GM06990 (cell line): ENCODE measurements at regions not wholly inside any gene's neighbourhood (a gene's known extent, or its start where the extent isn't known, plus 50 kb on each side); places are given as distances from the start of the nearest gene placed in this dataset.

Experiments used
- DNase-seq: peaks from one replicate; pipeline ENCODE4 v3.0.0-alpha.2; 2011; ENCODE audit not compliant: insufficient read length; ENCODE audit errors: extremely low read depth
- H3K27me3 ChIP-seq: replicated peaks from 2 replicates; pipeline ENCODE4 v1.6.0; 2011; ENCODE audit warnings: low read length; ENCODE audit not compliant: control insufficient read depth, insufficient read depth
- H3K36me3 ChIP-seq: 2 replicates; pipeline ENCODE4 v1.5.1; 2011; ENCODE audit warnings: low read length; ENCODE audit not compliant: control insufficient read depth, insufficient read depth
- H3K4me3 ChIP-seq: replicated peaks from 2 replicates; pipeline ENCODE4 v1.5.1; 2011; ENCODE audit warnings: low read depth, mild to moderate bottlenecking, control low read depth, low read length
- TF ChIP-seq, protein P1 (sequence below): IDR thresholded peaks from 2 replicates; pipeline ENCODE4 v1.5.1; 2011; ENCODE audit warnings: low read length, control low read depth, mild to moderate bottlenecking, inconsistent platforms; ENCODE audit not compliant: insufficient read depth, poor library complexity, severe bottlenecking

DNA sequence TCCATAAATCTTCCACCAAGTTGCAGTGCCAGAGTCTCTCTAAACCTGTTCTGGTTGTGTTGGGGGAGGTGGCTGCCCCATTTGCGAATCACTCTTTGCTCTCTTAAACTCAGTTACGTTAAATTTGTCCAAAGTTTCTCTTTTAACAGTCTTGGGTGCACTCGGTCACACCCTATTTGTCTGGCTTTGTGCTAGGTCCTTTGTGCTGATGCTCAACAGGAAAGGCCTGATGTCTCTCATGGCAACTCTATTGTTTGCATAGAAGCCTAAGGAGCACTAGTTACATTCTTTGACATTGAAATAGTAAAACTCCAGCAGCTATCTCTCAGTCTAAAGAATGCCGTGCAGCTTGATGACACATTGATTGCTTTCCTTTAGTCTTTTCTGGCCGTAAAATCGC is 105.1 kb downstream of the TRMT11 start:
- TF ChIP-seq, protein P1, sequence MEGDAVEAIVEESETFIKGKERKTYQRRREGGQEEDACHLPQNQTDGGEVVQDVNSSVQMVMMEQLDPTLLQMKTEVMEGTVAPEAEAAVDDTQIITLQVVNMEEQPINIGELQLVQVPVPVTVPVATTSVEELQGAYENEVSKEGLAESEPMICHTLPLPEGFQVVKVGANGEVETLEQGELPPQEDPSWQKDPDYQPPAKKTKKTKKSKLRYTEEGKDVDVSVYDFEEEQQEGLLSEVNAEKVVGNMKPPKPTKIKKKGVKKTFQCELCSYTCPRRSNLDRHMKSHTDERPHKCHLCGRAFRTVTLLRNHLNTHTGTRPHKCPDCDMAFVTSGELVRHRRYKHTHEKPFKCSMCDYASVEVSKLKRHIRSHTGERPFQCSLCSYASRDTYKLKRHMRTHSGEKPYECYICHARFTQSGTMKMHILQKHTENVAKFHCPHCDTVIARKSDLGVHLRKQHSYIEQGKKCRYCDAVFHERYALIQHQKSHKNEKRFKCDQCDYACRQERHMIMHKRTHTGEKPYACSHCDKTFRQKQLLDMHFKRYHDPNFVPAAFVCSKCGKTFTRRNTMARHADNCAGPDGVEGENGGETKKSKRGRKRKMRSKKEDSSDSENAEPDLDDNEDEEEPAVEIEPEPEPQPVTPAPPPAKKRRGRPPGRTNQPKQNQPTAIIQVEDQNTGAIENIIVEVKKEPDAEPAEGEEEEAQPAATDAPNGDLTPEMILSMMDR = no peak
- no peaks in the 10 kb centered on the region for H3K27me3 ChIP-seq
- no peak overlapping the region for H3K4me3 ChIP-seq
- H3K36me3 ChIP-seq = no peaks in the 10 kb centered on the region
- DNase-seq = no peak

- Histone ChIP-seq H3K36me3 (no peaks in the 10 kb centered on the region), H3K27me3 (no peaks in the 10 kb centered on the region), H3K4me3 (no peak overlapping the region)
- TF ChIP-seq, protein P1 = no peak
- DNase-seq = no peak
These were observed 106.8 kb downstream of the TRMT11 start for GRCh38 chr6:126093108-126093507.

- TF ChIP-seq, protein P1 = no peak
- Histone ChIP-seq H3K27me3 (no peaks in the 10 kb centered on the region), H3K36me3 (no peaks in the 10 kb centered on the region), H3K4me3 (no peak overlapping the region)
- DNase-seq = no peak
These were observed 108.1 kb downstream of the TRMT11 start for GRCh38 chr6:126094411-126094810.

DNA sequence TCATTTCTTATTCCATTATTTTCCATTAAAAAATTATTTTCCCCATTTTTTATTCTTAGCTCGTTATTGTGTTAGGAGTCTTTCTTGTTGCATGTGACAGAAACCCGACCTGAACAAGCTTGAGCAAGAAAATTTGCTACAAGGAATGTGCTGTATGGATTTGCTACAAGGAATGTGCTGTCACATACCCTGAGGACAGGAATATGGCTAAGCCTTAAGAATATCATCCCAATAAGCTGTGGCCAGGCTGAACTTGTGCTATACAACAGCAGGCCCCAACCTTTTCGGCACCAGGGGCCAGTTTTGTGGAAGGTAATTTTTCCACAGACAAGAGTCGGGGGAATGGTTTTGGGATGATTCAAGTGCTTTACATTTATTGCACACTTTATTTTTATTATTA is 114.0 kb downstream of the TRMT11 start:
- no peaks in the 10 kb centered on the region for H3K27me3 ChIP-seq
- no peak for DNase-seq
- TF ChIP-seq, protein P1 = no peak
- no peak overlapping the region for H3K4me3 ChIP-seq
- H3K36me3 ChIP-seq = no peaks in the 10 kb centered on the region

DNA sequence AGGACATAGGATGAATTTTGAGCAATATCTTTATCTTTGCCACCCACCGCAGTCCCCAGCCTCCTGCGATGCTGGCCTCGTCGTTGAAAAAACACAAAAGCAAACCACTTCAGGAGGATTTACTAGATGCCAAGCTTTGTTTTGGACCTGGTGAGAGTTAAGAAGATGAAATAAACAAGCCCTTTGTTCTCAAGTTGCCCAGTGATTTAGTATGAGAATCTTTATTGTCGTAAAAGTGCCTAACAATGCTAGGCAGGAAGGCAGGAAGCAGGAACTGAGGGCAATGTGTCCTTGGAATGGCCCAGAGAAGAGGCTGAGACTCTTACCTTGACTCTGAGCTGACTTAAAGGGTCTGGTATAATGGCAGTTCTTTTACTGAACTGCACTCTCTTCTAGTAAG is 116.0 kb downstream of the TRMT11 start:
- TF ChIP-seq, protein P1 = no peak
- DNase-seq = no peak
- no peaks in the 10 kb centered on the region for H3K27me3 ChIP-seq
- H3K4me3 ChIP-seq = no peak overlapping the region
- no peaks in the 10 kb centered on the region for H3K36me3 ChIP-seq

DNA sequence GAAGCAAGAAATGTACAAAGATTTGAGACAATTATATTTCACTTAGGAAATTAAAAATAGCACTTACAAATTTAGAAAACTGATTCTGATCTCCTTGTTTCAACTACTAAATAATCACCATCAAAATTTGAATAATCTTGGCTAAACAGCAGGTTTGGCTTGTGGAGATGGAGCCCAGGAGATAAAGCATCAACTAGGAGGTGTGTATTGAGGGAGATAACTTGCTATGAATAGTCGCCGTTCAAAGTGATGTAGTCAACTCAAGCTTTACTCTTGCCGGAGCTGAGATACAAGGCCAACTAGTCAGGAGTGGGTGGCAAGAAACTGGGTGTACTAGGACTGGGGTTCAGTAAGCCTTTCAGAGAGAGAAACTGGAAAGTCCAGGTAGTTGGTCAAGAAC is 117.7 kb downstream of the TRMT11 start:
- TF ChIP-seq, protein P1 = no peak
- no peak for DNase-seq
- Histone ChIP-seq H3K36me3 (no peaks in the 10 kb centered on the region), H3K27me3 (no peaks in the 10 kb centered on the region), H3K4me3 (no peak overlapping the region)
